ENCODE measurements at regions not wholly inside any gene's neighbourhood (a gene's known extent, or its start where the extent isn't known, plus 50 kb on each side); places are given as distances from the start of the nearest gene placed in this dataset.
"Not testable (repeated sequence)": the region's sequence is repeated elsewhere in the genome, so short reads cannot be mapped to it uniquely, and the experiment has no call there.

DNA sequence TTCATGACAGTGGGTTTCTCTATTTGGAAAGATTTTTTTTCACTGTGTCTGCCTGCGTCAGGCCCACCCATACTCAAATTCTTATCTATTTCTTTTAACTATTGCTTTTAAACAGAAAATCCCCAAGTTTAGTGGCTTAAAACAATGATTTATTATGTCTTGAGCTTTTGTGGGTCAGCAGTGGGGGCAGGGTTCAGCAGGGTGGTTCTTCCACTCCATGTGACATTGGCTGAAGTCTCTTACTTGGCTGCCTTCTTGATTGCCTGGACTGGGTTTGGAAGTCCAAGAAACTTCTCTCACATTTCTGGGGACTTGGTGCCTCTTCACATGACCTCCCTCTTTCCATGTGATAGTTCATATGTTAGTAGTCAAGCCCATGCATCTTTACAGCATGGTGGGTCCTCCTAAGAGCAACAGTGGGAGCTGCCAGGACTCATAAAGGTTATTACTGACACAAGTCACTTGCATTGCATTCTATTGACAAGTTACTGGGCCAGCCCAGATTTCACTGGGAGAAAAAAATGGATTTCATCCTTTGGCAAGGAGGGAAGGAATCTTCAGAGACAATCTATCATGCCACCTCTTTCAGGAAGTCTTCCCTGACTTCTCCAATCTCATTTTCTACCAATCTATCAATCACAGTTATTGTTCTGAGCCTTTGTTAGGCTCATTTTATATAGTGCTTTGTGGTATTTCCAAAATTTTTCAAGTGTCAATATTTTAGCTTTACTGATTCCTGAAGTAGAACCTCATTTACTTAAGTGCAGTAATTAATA lies 436.1 kb downstream of the XYLT1 start:
- TF ChIP-seq, protein P1, sequence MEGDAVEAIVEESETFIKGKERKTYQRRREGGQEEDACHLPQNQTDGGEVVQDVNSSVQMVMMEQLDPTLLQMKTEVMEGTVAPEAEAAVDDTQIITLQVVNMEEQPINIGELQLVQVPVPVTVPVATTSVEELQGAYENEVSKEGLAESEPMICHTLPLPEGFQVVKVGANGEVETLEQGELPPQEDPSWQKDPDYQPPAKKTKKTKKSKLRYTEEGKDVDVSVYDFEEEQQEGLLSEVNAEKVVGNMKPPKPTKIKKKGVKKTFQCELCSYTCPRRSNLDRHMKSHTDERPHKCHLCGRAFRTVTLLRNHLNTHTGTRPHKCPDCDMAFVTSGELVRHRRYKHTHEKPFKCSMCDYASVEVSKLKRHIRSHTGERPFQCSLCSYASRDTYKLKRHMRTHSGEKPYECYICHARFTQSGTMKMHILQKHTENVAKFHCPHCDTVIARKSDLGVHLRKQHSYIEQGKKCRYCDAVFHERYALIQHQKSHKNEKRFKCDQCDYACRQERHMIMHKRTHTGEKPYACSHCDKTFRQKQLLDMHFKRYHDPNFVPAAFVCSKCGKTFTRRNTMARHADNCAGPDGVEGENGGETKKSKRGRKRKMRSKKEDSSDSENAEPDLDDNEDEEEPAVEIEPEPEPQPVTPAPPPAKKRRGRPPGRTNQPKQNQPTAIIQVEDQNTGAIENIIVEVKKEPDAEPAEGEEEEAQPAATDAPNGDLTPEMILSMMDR (IDR thresholded peaks at IDR 0.05; ENCODE audit: poor library complexity, severe bottlenecking) = no peak
- no peaks in the 10 kb centered on the region for H3K27me3 ChIP-seq (ENCODE audit: insufficient read depth, poor library complexity, severe bottlenecking)
- H3K27ac ChIP-seq (ENCODE audit: poor library complexity, severe bottlenecking) = no peak overlapping the region
- H3K4me1 ChIP-seq (ENCODE audit: insufficient read depth, poor library complexity, severe bottlenecking) = no peaks in the 10 kb centered on the region
- H3K4me3 ChIP-seq (ENCODE audit: severe bottlenecking) = no peak overlapping the region
- ATAC-seq (ENCODE audit: low read depth) = no peak
- H3K36me3 ChIP-seq (ENCODE audit: low read depth) = no peaks in the 10 kb centered on the region
- no peaks in the 10 kb centered on the region for H3K9me3 ChIP-seq (ENCODE audit: severe bottlenecking)
- DNase-seq (ENCODE audit: low spot score) = no peak

DNA sequence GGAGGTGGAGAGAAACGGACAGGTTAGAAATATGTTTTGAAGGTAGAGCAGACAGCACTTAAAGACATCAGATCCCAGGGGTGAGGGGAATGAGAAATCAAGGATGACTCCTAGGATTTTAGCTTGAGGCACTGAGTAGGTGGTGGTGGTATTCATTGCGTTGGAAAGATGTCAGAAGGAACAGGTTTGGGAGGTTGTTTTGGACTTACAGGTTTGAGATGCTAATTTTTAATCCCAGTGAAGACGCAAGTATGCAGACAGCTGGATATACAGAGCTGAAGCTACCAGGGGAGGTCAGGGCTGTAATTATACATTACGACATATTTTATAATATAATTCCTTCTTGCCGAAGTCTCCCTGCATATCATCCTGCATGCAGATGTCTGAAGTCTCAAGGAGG lies 433.3 kb downstream of the XYLT1 start:
- no peak overlapping the region for H3K4me3 ChIP-seq (ENCODE audit: severe bottlenecking)
- no peaks in the 10 kb centered on the region for H3K27me3 ChIP-seq (ENCODE audit: insufficient read depth, poor library complexity, severe bottlenecking)
- DNase-seq (ENCODE audit: low spot score) = no peak
- H3K4me1 ChIP-seq (ENCODE audit: insufficient read depth, poor library complexity, severe bottlenecking) = no peaks in the 10 kb centered on the region
- no peaks in the 10 kb centered on the region for H3K9me3 ChIP-seq (ENCODE audit: severe bottlenecking)
- no peak for ATAC-seq (ENCODE audit: low read depth)
- TF ChIP-seq, protein P1 (IDR thresholded peaks at IDR 0.05; ENCODE audit: poor library complexity, severe bottlenecking) = no peak
- H3K27ac ChIP-seq (ENCODE audit: poor library complexity, severe bottlenecking) = no peak overlapping the region
- H3K36me3 ChIP-seq (ENCODE audit: low read depth) = no peaks in the 10 kb centered on the region

DNA sequence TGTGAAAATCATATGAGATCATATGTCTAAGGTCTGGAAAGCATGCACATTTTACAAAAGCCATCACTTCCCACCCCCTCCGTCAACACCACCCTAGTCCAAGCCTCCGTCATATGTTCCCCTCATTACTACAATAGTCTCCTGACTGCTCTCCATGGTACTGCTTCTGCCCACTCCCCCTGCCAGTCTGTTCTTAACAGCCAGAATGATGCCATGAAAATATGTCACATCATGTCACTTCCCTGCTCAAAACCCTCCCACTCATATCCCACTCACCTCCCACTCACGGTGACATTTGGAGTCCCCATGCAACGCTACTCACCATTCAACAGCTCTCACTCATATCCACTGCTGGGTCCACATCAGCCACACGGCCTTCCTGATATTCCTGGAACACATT lies 432.3 kb downstream of the XYLT1 start:
- Histone ChIP-seq H3K9me3 (ENCODE audit: severe bottlenecking) (no peaks in the 10 kb centered on the region), H3K36me3 (ENCODE audit: low read depth) (no peaks in the 10 kb centered on the region), H3K4me1 (ENCODE audit: insufficient read depth, poor library complexity, severe bottlenecking) (no peaks in the 10 kb centered on the region), H3K27ac (ENCODE audit: poor library complexity, severe bottlenecking) (no peak overlapping the region), H3K4me3 (ENCODE audit: severe bottlenecking) (no peak overlapping the region), H3K27me3 (ENCODE audit: insufficient read depth, poor library complexity, severe bottlenecking) (no peaks in the 10 kb centered on the region)
- ATAC-seq (ENCODE audit: low read depth) = no peak
- DNase-seq (ENCODE audit: low spot score) = no peak
- TF ChIP-seq, protein P1 (IDR thresholded peaks at IDR 0.05; ENCODE audit: poor library complexity, severe bottlenecking) = no peak

DNA sequence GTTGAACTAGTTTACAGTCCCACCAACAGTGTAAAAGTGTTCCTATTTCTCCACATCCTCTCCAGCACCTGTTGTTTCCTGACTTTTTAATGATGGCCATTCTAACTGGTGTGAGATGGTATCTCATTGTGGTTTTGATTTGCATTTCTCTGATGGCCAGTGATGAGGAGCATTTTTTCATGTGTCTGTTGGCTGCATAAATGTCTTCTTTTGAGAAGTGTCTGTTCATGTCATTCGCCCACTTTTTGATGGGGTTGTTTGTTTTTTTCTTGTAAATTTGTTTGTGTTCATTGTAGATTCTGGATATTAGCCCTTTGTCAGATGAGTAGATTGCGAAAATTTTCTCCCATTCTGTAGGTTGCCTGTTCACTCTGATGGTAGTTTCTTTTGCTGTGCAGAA lies 421.7 kb downstream of the XYLT1 start:
- DNase-seq (ENCODE audit: low spot score); H3K4me3 ChIP-seq (ENCODE audit: severe bottlenecking); H3K9me3 ChIP-seq (ENCODE audit: severe bottlenecking); H3K4me1 ChIP-seq (ENCODE audit: insufficient read depth, poor library complexity, severe bottlenecking); H3K36me3 ChIP-seq (ENCODE audit: low read depth); H3K27ac ChIP-seq (ENCODE audit: poor library complexity, severe bottlenecking); ATAC-seq (ENCODE audit: low read depth); H3K27me3 ChIP-seq (ENCODE audit: insufficient read depth, poor library complexity, severe bottlenecking): not testable (repeated sequence)

DNA sequence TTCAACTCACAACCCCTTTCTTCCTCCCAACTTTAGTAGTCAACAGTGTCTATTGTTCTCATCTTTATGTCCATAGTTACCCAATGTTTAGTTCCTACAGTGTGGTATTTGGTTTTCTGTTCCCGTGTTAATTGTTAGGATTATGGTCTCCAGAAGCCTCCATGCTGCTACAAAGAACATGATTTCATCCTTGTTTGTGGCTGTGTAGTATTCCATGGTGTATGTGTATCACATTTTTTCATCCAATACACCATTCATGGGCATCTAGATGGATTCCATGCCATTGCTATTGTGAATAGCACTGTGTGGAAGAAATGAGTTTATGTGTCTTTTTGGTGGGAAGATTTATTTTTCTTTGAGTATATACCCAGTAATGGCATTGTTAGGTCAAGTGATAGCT lies 420.3 kb downstream of the XYLT1 start:
- H3K27ac ChIP-seq (ENCODE audit: poor library complexity, severe bottlenecking) = no peak overlapping the region
- DNase-seq (ENCODE audit: low spot score) = no peak
- H3K4me1 ChIP-seq (ENCODE audit: insufficient read depth, poor library complexity, severe bottlenecking) = no peaks in the 10 kb centered on the region
- H3K27me3 ChIP-seq (ENCODE audit: insufficient read depth, poor library complexity, severe bottlenecking) = no peaks in the 10 kb centered on the region
- no peak overlapping the region for H3K4me3 ChIP-seq (ENCODE audit: severe bottlenecking)
- TF ChIP-seq, protein P1 (IDR thresholded peaks at IDR 0.05; ENCODE audit: poor library complexity, severe bottlenecking) = no peak
- no peaks in the 10 kb centered on the region for H3K9me3 ChIP-seq (ENCODE audit: severe bottlenecking)
- ATAC-seq (ENCODE audit: low read depth) = no peak
- H3K36me3 ChIP-seq (ENCODE audit: low read depth) = no peaks in the 10 kb centered on the region

All from RWPE2 (cell line).